ENCODE measurements at regions not wholly inside any gene's neighbourhood (a gene's known extent, or its start where the extent isn't known, plus 50 kb on each side); places are given as distances from the start of the nearest gene placed in this dataset.

- DNase-seq (ENCODE audit: low read depth), result no peak
- no peak overlapping the region for H3K4me3 ChIP-seq (ENCODE audit: low read depth, low read length)
- no peak for FAIRE-seq
- no peaks in the 10 kb centered on the region for H3K27me3 ChIP-seq (ENCODE audit: control insufficient read depth, insufficient read depth, low read length)
- H3K36me3 ChIP-seq (ENCODE audit: control insufficient read depth, insufficient read depth, low read length), result no peaks in the 10 kb centered on the region
- TF ChIP-seq CTCF (IDR thresholded peaks at IDR 0.05; ENCODE audit: insufficient read depth, low read length, severe bottlenecking), result no peak
Measured at GRCh38 chr10:125392154-125392553, 231.8 kb upstream of the CTBP2 start.

- no peak for FAIRE-seq
- TF ChIP-seq CTCF (IDR thresholded peaks at IDR 0.05; ENCODE audit: insufficient read depth, low read length, severe bottlenecking), result no peak
- no peak overlapping the region for H3K4me3 ChIP-seq (ENCODE audit: low read depth, low read length)
- no peaks in the 10 kb centered on the region for H3K27me3 ChIP-seq (ENCODE audit: control insufficient read depth, insufficient read depth, low read length)
- no peak for DNase-seq (ENCODE audit: low read depth)
- H3K36me3 ChIP-seq (ENCODE audit: control insufficient read depth, insufficient read depth, low read length), result no peaks in the 10 kb centered on the region
Measured at GRCh38 chr10:125389648-125390047, 229.3 kb upstream of the CTBP2 start.

GRCh38 chr10:125379592-125379991 is 219.2 kb upstream of the CTBP2 start:
- no peak for DNase-seq (ENCODE audit: low read depth)
- TF ChIP-seq CTCF (IDR thresholded peaks at IDR 0.05; ENCODE audit: insufficient read depth, low read length, severe bottlenecking), result no peak
- Histone ChIP-seq H3K27me3 (ENCODE audit: control insufficient read depth, insufficient read depth, low read length) (peaks cover 2% of the 10 kb centered on the region), H3K4me3 (ENCODE audit: low read depth, low read length) (no peak overlapping the region), H3K36me3 (ENCODE audit: control insufficient read depth, insufficient read depth, low read length) (no peaks in the 10 kb centered on the region)
- no peak for FAIRE-seq

GRCh38 chr10:125377368-125377767 is 217.0 kb upstream of the CTBP2 start:
- FAIRE-seq (no peak), DNase-seq (ENCODE audit: low read depth) (no peak)
- Histone ChIP-seq H3K4me3 (ENCODE audit: low read depth, low read length) (no peak overlapping the region), H3K36me3 (ENCODE audit: control insufficient read depth, insufficient read depth, low read length) (no peaks in the 10 kb centered on the region), H3K27me3 (ENCODE audit: control insufficient read depth, insufficient read depth, low read length) (no peaks in the 10 kb centered on the region)
- TF ChIP-seq CTCF (IDR thresholded peaks at IDR 0.05; ENCODE audit: insufficient read depth, low read length, severe bottlenecking), result no peak

- FAIRE-seq, result peak; percentile 88
- peak; percentile 30 for TF ChIP-seq CTCF (IDR thresholded peaks at IDR 0.05; ENCODE audit: insufficient read depth, low read length, severe bottlenecking)
- peak; percentile 40 for DNase-seq (ENCODE audit: low read depth)
Measured at GRCh38 chr10:125375210-125375609, 214.8 kb upstream of the CTBP2 start.

GRCh38 chr10:125373546-125373945 is 213.2 kb upstream of the CTBP2 start:
- no peak for TF ChIP-seq CTCF (IDR thresholded peaks at IDR 0.05; ENCODE audit: insufficient read depth, low read length, severe bottlenecking)
- H3K36me3 ChIP-seq (ENCODE audit: control insufficient read depth, insufficient read depth, low read length), result no peaks in the 10 kb centered on the region
- no peaks in the 10 kb centered on the region for H3K27me3 ChIP-seq (ENCODE audit: control insufficient read depth, insufficient read depth, low read length)
- FAIRE-seq (no peak), DNase-seq (ENCODE audit: low read depth) (peak; percentile 7)
- H3K4me3 ChIP-seq (ENCODE audit: low read depth, low read length), result no peak overlapping the region

More at GRCh38 chr10:125375210-125375609, 214.8 kb upstream of the CTBP2 start:
- Histone ChIP-seq H3K27me3 (ENCODE audit: control insufficient read depth, insufficient read depth, low read length) (no peaks in the 10 kb centered on the region), H3K36me3 (ENCODE audit: control insufficient read depth, insufficient read depth, low read length) (no peaks in the 10 kb centered on the region), H3K4me3 (ENCODE audit: low read depth, low read length) (no peak overlapping the region)
